HG02840 (cell line): ENCODE measurements at regions not wholly inside any gene's neighbourhood (a gene's known extent, or its start where the extent isn't known, plus 50 kb on each side); places are given as distances from the start of the nearest gene placed in this dataset.
"Not testable (repeated sequence)": the region's sequence is repeated elsewhere in the genome, so short reads cannot be mapped to it uniquely, and the experiment has no call there.

Experiments used
- ATAC-seq: cut with Tn5 transposase; IDR thresholded peaks from one replicate; pipeline ENCODE4 v1.9.1; 2021; ENCODE audit warnings: mild to moderate bottlenecking, moderate library complexity, moderate number of reproducible peaks; ENCODE audit not compliant: unreplicated experiment, low FRiP score

DNA sequence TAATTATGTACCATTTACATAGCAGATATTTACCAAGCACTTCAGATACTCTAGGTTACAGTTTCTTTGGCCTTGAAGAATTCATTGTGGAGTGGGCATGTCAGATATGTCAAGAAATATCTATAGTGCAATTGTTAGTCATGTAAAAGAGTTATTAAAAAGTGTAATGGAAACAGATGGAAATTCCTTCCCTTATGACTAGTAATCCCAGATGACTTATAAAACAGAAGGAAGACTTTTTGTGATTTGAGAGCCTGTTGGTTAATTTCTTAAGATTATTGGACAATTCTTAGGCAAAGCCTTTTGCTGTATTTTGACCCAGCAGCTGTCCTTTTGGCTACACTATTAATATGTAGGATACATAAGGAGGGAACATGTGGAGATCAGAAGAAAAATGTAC, 708.9 kb upstream of the NECTIN3 start:
- ATAC-seq, result no peak

DNA sequence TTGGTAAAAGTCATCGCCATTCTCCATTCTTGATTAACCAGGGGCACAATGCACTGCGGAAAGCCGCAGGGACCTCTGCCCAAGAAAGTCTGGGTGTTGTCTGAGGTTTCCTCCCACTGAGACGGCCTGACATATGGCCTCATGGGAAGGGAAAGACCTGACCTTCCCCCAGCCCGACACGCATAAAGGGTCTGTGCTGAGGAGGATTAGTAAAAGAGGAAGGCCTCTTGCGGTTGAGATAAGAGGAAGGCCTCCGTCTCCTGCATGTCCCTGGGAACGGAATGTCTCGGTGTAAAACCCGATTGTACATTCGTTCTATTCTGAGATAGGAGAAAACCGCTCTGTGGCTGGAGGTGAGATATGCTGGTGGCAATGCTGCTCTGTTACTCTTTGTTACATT, 704.3 kb upstream of the NECTIN3 start:
- not testable (repeated sequence) for ATAC-seq

DNA sequence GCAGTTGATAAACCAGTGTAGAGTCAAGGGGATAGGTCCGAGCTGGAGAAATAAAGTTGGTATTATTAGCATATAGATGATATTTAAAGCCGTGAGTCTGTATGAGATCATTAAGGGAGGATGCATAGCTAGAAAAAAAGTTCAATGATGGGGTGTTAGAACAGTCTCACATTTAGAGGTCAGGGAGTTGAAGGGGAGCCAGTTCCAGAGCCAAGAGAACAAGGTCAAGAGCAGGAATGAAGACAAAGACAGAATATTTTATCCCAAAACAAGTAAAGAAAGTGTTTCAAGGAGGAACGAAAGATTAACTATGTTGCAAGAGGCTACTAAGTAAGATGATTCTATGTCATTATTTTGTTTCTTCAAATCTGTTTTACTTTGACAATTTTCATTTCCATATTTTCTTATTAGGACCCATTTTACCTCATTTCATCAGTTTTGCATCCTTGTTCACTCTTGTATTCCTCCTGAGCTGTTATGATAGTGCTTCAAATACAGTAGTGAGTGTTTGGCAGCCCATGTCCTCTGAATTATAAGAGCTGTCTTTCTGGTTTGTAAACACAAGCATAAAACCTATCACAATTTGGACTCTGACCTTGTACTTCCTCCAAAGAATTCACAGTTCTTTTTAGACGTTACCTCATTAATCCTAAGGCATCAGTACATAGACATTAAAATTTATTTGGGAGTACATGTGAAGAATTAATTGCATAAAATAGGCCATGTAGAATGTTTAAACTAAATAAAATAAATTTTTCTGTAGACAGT, 695.7 kb upstream of the NECTIN3 start:
- ATAC-seq, result no peak

DNA sequence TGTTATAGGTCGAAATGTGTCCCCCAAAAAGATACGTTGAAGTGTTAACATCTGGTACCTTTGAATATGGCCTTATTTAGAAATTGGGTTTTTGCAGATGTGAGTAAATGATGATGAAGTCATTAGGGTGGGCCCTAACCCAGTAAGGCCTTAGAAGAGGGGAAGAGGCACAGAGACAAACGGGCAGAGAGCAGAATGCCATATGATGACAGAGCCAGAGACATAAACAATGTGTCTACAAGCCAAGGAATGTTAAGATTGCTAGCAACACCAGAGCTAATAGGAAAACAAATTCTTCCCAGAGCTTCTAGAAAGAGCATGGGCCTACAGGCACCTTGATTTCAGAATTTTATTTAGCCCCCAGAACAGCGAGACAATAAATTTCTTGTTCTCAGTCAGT, 693.1 kb upstream of the NECTIN3 start:
- ATAC-seq, result no peak

DNA sequence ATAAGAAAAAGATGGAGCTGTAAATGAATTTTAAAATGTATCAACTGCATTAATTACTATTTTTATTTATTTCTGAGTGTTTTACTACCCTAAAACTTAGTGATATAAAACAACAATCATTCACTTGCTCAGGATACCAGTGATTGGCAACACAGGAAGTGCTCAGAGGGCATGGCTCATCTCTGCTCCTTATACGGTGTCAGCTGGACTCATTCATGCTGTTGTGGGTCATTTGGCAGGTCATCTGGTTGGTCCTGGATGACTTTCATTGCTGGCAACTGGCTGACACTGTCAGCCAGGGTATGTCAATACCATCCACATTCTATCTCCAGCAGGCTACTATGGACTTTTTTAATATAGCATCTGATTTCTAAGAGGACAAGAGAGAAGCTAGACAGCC, 689.6 kb upstream of the NECTIN3 start:
- no peak for ATAC-seq

DNA sequence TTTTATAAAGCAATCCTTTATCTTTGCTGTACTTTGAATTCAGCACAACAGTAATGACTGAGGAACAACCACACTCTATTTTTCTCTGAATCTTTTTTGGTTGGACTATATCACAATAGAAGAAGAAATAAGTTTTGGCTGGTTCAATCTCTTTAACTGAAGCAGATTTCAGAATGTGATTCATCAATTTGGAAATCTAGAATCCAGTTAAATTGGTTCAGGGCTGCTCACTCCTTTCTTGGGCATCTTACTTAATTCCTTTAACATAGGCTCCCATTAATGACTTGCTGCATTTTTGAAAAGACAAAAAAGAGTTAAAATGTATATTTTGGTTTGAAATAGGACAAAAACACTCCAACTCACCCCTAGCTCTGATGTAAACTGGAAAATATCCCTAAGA, 688.3 kb upstream of the NECTIN3 start:
- ATAC-seq, result no peak

DNA sequence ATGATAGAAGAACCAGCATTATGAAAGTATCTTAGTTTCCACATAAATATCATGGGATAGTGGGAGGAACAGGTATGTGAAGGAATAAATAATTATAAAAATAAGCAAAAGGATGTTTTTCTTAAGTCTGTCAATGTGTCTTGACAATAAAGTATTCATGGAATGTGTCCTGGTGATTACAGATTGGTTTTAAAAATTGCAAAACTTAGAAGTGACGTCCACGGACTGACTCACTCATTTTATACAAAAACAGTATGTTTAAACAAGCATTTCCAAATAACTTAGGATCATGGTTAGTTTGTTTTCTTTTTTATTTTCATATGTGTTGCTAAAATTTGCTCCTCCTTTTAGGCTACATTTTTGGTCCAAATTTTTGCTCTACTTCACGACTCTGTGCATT, 687.0 kb upstream of the NECTIN3 start:
- ATAC-seq, result no peak

DNA sequence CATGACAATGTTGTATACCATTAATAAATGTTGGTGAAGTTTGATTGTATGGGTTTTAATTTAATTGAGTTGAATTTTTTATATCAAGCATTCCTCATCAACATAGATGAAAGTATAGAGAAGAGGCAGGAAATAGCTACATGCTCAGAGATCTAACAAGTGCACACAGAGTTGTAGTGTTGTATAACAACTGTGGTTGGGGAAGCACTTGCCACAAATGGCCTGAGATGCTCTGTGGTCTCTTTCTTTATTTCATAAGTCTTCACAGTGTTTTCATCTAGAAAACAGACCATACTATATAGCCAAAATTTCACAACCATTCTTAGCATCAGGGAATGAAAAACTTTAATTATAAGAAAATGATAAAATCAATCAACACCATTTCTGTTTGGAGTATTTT, 682.6 kb upstream of the NECTIN3 start:
- no peak for ATAC-seq

DNA sequence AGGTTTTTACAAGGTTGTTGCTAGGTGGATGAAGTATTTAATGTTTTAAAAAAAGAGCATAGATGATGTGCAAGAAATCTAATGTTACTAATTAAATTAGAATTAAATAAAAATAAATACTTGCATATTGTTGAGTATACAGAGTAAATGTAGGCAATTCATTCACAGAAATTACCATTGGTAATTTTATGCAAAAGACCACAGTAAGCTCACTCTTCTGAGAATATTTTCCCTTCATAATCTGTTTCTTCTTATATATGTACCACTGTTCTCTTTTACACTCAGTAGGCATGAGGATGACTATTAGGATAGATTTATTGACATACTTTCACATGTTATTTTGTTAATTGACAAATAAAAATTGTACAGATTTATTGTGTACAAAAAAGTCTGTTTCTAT, 681.2 kb upstream of the NECTIN3 start:
- no peak for ATAC-seq

DNA sequence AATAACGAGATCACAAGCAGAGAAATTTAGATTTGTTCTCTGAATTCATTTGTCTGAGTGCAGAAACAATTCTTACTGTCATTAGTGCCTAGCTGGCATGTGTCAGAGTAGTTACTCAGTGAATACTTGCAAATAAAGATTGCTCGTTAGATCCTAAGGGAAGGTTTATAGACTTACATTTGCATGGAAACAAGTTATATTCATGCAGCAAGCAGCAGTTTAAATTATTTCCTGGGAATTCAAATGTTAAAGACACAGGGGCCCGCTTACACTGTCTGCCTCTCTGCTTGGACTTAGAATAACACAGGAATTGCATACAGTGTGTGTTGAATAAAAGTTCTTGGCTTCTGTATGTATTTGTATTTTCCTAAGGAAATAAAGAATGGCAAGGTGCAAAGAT, 680.6 kb upstream of the NECTIN3 start:
- ATAC-seq, result no peak

DNA sequence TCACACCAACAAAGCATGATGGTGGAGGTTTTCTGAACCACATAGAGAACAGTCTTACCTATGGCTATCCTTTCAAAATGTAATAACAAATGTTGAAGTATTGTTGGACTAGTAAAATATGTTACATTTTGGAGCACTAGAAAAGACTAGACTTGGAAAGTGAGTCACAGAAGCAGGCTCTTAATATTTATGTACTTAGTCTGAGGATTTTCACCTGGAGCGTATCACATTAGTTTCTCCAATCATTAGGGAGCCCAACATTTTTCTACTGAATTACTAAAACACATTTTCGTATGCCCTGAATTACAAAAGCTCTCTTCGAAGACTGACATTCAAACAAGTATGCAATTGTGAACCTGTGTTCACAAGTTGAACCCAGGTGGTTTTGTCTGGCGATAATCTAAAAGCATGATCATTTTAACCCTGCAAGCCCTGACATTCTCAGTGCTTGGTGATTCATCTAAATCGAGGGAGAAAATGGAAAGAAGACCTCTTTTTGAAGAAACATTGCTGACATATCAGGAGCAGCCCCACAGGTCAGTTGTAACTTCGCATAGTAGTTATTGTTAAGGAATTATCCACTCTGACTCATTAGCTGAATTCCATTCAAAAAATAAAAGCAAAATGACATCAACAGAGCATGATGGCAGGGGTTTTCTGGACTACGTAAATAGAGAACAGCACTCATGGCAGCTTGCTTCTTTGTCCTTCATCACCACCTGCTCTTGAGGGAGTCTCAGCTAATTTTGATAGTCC, 679.8 kb upstream of the NECTIN3 start:
- ATAC-seq, result no peak

DNA sequence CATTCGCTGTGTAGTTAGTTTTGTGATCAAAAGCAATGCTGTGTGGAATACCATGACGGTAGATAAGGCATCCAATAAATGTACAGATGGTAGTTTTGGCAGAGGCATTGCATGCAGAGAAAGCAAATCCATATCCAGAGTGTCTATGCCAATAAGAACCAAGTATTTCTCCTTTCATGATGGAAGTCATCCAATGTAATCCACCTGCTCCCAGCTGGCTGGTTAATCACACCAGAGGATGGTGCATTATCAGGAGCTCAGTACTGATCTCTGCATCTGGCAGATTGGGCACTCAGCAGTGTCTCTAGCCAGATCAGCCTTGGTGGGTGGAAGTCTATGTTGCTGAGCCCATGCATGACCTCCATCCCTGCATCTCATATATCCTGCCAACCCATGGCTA, 677.7 kb upstream of the NECTIN3 start:
- ATAC-seq, result no peak

DNA sequence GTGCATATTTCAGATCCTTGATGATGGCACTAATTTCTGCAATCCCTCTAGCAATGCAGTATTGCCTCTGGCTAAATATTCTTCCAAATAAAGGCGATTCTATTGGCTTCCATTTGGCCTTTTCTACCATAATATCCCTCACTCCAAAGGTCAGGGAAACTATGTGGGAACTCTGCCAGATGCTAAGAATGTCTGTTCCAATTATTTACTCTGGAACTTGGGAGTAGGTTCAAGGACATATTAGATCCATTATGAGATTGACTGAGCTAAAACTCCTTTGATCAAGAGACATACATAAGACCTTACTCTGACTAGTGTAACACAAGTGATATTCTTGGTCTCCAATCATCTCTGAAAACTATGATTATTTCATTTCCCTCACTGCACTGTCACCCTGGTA, 674.5 kb upstream of the NECTIN3 start:
- no peak for ATAC-seq

DNA sequence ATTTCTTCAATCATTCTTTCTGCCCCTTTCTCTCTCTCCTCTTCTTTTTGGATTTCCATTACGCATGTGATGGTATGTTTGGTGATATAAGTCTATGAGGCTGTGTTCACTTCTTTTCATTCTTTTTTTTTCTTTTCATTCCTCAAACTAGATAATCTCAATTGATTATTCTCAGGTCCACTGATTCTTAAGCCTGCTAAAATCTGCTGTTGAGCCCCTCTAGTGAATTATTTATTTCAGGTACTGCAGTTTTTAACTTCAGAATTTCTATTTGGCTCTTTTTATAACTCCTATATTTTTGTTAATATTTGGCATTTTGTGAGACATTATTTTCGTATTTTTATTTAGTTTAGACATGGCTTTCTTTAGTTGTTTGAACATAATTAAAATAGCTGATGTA, 671.3 kb upstream of the NECTIN3 start:
- ATAC-seq, result no peak

DNA sequence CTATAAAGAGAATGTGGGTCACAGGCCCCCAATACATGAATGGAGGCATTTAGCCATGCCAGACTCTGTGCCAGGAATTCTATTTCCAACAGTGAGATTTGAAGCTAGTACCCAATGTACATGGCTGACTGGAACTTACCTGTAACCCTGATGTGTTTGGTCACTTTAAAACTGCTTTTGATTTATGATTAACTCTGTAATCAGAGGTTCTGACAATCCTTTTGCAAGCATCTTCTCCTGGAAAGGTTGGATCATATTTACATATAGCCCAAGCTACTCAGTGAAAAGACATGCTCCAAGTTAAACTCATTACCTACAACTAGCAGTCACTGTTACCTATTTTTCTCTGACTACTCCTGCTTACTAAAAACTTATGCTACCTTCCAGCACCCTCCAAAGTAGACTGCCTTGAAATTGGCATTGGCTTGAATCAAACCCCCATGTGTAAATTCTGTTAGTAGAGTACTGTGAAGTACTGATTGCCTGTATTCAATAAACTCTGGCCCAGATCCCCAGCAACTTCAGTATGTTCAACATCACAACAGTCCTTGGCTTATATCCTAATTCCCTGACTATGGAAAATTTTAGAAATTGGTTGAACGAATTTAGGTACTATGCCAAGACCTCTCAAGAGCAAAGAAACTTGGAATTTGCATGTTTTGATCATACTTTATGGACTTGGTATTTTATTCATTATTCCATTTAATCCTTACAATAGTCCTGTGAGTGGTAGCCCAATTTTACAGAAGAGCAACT, 665.6 kb upstream of the NECTIN3 start:
- no peak for ATAC-seq

DNA sequence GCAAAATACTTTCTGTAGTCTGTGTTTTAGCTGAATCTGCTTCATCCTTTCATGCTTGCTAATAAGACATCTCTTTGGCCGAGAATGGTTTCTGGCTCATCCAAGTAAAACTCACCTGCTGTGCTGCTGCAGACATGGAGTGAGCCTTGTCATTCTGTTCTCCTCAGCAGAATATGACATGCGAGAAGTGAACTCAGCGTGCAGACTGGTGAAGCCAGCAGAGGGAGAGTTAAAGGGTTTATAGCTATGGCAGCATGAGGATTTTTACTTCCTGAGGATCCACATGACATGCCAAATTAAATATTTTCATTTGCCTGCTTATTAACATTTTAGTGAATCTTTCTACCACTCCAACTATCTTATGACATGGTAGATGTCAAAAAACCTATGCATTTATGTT, 658.4 kb upstream of the NECTIN3 start:
- ATAC-seq, result no peak

DNA sequence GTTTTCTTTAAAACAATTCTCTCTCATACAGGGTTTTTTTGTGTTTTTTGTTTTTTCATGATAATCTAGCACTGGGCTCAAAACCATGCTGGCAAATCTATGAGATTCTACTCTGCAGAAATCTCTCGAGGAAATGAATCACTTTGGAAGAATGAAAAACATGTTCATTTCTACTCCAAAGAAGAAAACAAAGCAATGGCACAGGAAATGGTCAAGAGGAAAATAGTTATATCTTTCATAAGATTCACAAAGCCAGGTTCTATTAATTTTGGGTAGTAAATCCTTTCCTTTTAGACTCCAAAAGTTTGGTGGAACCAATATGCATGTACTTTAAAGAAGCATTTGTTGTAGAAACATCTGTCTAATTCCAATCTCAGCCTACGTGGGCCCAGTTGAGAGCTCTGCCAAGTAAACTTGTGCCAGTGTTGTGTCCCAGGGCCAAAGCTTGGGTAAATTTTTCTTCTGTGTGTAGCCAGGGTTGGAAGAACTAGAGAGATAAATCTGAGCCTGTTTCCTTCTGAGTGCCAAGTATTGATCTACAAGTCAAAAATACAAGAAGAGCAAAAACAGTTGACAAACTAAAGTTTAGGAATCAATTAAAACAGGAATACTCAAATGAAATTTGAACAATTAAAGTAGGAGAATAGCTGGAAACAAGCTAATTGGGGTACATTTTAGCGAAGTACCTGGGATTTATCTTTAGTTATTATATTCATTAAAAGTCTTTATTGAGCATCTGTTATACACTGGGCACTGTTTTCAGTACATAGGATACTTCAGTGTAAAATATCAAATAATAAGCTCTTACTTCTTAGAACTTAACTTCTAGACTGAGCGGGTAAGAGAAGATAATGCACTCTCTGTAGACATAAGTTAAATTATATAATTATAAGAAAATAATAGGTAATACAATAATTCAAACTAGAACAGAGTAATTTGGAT, 657.5 kb upstream of the NECTIN3 start:
- no peak for ATAC-seq

DNA sequence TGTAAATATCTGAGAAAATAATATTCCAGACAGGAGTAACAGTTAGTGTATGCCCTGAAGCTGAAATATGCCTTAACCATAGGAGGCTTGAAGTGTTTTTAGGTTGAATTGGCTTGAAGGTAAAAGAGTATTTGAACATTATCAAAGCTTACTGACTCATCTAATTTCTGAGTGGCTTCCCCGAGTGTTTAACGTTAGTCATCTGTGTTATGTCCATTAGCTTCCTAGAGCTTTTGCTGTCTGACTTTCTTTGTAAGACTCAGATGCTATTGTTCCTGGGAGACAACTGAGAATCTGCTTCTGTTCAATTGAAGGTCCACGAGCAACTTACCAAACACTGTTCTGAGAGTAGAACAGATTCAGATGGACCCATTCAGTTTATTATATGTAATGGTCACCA, 656.8 kb upstream of the NECTIN3 start:
- ATAC-seq, result no peak

DNA sequence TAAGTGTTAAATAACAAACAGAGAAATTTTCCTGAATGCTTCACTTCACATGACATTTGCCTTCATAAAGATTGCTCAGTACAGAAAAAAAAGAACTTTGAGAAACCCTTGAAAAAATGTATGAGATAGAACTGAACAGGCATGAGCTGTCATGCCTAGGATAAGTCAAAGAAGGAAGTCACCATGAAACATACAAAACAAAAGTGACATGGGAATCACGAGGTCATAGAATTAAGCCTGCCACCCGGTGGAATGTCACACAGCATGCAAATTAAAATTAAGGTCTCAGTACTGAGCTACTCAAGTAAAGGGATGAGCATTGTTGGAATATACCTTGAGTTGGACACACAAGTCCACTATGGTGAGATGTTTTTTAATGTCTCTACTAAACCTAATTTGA, 652.5 kb upstream of the NECTIN3 start:
- no peak for ATAC-seq

DNA sequence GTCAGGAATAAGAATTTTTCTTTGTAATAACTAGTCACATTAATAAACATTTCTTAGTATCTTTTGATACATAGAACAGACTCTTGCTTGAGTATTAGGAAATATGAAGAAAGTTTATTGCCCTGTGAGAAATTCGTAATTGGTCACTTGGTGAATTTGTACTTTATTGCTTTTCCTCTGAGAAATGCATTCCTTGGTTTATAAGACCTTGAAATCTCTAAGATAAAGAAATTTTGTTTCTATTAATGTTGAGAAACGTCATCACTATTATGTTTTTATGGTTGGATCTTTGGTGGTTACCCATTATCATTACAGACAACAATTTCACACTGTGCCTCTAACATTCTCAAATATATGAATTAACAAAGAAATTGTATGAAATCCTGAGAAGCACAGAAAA, 652.0 kb upstream of the NECTIN3 start:
- ATAC-seq, result no peak
